ENCODE measurements at regions not wholly inside any gene's neighbourhood (a gene's known extent, or its start where the extent isn't known, plus 50 kb on each side); places are given as distances from the start of the nearest gene placed in this dataset.

DNA sequence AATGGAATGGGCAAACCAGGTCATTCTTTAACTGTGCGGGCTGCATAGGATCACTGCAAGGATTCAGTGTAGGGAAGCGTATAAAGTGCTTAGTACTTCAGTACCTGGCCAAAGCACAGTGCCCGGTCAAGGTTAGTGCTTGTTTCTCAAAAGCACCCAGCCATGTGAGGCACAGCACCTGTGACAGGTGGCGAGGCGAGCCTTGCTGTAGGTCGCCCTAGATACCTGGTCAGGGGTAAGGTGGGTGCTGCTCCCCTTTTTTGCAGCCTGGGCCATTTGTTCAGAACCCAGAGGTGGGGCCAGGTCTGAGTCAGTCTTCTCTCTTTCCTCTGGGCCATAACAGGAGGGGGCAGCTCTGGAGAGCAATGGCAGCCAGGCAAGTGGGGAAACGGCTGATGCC is 172.0 kb downstream of the IRF8 start:
- TF ChIP-seq POLR2A (IDR thresholded peaks at IDR 0.05; ENCODE audit: low read depth, low read length) (no peak), POLR2AphosphoS5 (IDR thresholded peaks at IDR 0.05; ENCODE audit: low read depth, low read length) (no peak), POU2F2 (IDR thresholded peaks at IDR 0.05; ENCODE audit: low read depth, low read length) (no peak), TAF1 (IDR thresholded peaks at IDR 0.05; ENCODE audit: low read depth, low read length) (no peak)
